Thoracic aorta (tissue), 2 donors: ENCODE measurements at regions not wholly inside any gene's neighbourhood (a gene's known extent, or its start where the extent isn't known, plus 50 kb on each side); places are given as distances from the start of the nearest gene placed in this dataset.

Experiments used
- ATAC-seq: fragments of 150-250 bp; one replicate; pipeline ENCODE4 v1.8.0; 2017; ENCODE audit warnings: low read depth; ENCODE audit not compliant: insufficient number of reproducible peaks, low FRiP score
- DNase-seq: peaks from one replicate; pipeline ENCODE4 v3.0.0-alpha.2; 2020; ENCODE audit warnings: low spot score
- H3K27ac ChIP-seq, 2 donors: fragments of 200-600 bp; sonication (generic); 1 replicate in 1 of 2; 2 replicates in 1 of 2; pipeline ENCODE4 v1.5.1; 2016; ENCODE audit warnings: mild to moderate bottlenecking in 2 of 2, moderate library complexity in 2 of 2
- H3K27me3 ChIP-seq: fragments of 200-600 bp; sonication (generic); replicated peaks from 2 replicates; pipeline ENCODE4 v1.6.0; 2016; ENCODE audit warnings: mild to moderate bottlenecking; ENCODE audit not compliant: insufficient read depth
- H3K36me3 ChIP-seq: fragments of 200-600 bp; sonication (generic); one replicate; pipeline ENCODE4 v1.5.1; 2016
- H3K4me1 ChIP-seq, 2 donors: fragments of 200-600 bp; sonication (generic); 1 replicate in 1 of 2; 2 replicates in 1 of 2; pipeline versions ENCODE4 v1.5.1 to v1.6.0; 2016; ENCODE audit warnings: low read depth in 2 of 2, mild to moderate bottlenecking in 1 of 2; ENCODE audit not compliant: control insufficient read depth in 1 of 2
- H3K4me3 ChIP-seq: fragments of 200-600 bp; sonication (generic); 2 replicates; pipeline ENCODE4 v1.5.1; 2016; ENCODE audit warnings: mild to moderate bottlenecking
- H3K9me3 ChIP-seq: fragments of 200-600 bp; sonication (generic); 2 replicates; pipeline ENCODE4 v1.5.1; 2016
- CTCF ChIP-seq: fragments of 200-600 bp; sonication (generic); IDR thresholded peaks from one replicate; pipeline ENCODE4 v1.5.1; 2019; ENCODE audit warnings: antibody characterized with exemption

- ATAC-seq (no peak), DNase-seq (no peak)
- Histone ChIP-seq H3K4me1 (no peaks in the 10 kb centered on the region), H3K4me3 (no peak overlapping the region), H3K36me3 (no peaks in the 10 kb centered on the region), H3K27me3 (no peaks in the 10 kb centered on the region), H3K9me3 (no peaks in the 10 kb centered on the region), H3K27ac (no peak overlapping the region)
- no peak for TF ChIP-seq CTCF
Measured at GRCh38 chr4:45455217-45455616, 668.6 kb downstream of the GABRG1 start.

GRCh38 chr4:45453258-45453853, 670.5 kb downstream of the GABRG1 start:
- DNase-seq (no peak), ATAC-seq (no peak)
- H3K9me3 ChIP-seq: no peaks in the 10 kb centered on the region
- no peaks in the 10 kb centered on the region for H3K4me1 ChIP-seq
- no peaks in the 10 kb centered on the region for H3K36me3 ChIP-seq
- TF ChIP-seq CTCF: no peak
- H3K27me3 ChIP-seq: no peaks in the 10 kb centered on the region
- H3K4me3 ChIP-seq: no peak overlapping the region
- H3K27ac ChIP-seq: no peak overlapping the region

GRCh38 chr4:45442466-45442865, 681.4 kb downstream of the GABRG1 start:
- no peak overlapping the region for H3K27ac ChIP-seq
- no peaks in the 10 kb centered on the region for H3K27me3 ChIP-seq
- no peaks in the 10 kb centered on the region for H3K9me3 ChIP-seq
- no peaks in the 10 kb centered on the region for H3K36me3 ChIP-seq
- no peak for ATAC-seq
- H3K4me1 ChIP-seq: peaks cover 0 to 6% of the 10 kb centered on the region in 2 donors
- no peak for TF ChIP-seq CTCF
- H3K4me3 ChIP-seq: no peak overlapping the region
- DNase-seq: no peak

GRCh38 chr4:45438047-45438446, 685.8 kb downstream of the GABRG1 start:
- ATAC-seq (no peak), DNase-seq (no peak)
- Histone ChIP-seq H3K4me3 (no peak overlapping the region), H3K27ac (no peak overlapping the region), H3K27me3 (no peaks in the 10 kb centered on the region), H3K9me3 (no peaks in the 10 kb centered on the region), H3K4me1 (peaks cover 0 to 7% of the 10 kb centered on the region in 2 donors), H3K36me3 (no peaks in the 10 kb centered on the region)
- TF ChIP-seq CTCF: no peak

GRCh38 chr4:45437381-45437780, 686.5 kb downstream of the GABRG1 start:
- no peaks in the 10 kb centered on the region for H3K36me3 ChIP-seq
- H3K27me3 ChIP-seq: no peaks in the 10 kb centered on the region
- H3K4me1 ChIP-seq: peaks cover 0 to 7% of the 10 kb centered on the region in 2 donors
- no peaks in the 10 kb centered on the region for H3K9me3 ChIP-seq
- no peak for TF ChIP-seq CTCF
- H3K4me3 ChIP-seq: no peak overlapping the region
- DNase-seq (no peak), ATAC-seq (no peak)
- no peak overlapping the region for H3K27ac ChIP-seq
